Activated CD4-positive, alpha-beta T cell treated with anti-CD3 and anti-CD28 coated beads, Interleukin-2, amount 10 ng/mL, durations not matched to agents 7 days and 5 days (primary cell): ENCODE measurements at regions not wholly inside any gene's neighbourhood (a gene's known extent, or its start where the extent isn't known, plus 50 kb on each side); places are given as distances from the start of the nearest gene placed in this dataset.
"Not testable (repeated sequence)": the region's sequence is repeated elsewhere in the genome, so short reads cannot be mapped to it uniquely, and the experiment has no call there.

Experiments
- CTCF ChIA-PET: fragments of 350-600 bp; sonication (Branson Sonifier 250); formaldehyde crosslinking; loops from one replicate; lab custom pipeline; 2021; ENCODE audit warnings: antibody characterized with exemption; lab: Charles Lee
- POLR2A ChIA-PET: fragments of 350-600 bp; sonication (Branson Sonifier 250); formaldehyde crosslinking; loops from one replicate; lab custom pipeline; 2021; ENCODE audit warnings: antibody characterized with exemption; lab: Charles Lee
- DNase-seq: peaks from one replicate; pipeline ENCODE4 v3.0.0-alpha.2; 2020
- H3K27ac Mint-ChIP-seq: one replicate; pipeline ENCODE4 v1.8.0; 2021; ENCODE audit warnings: mild to moderate bottlenecking, moderate library complexity, mixed read lengths
- H3K27me3 Mint-ChIP-seq: one replicate; pipeline ENCODE4 v1.8.0; 2021; ENCODE audit warnings: mixed read lengths
- H3K36me3 Mint-ChIP-seq: one replicate; pipeline ENCODE4 v1.8.0; 2021; ENCODE audit warnings: low read depth, mixed read lengths
- H3K4me1 Mint-ChIP-seq: one replicate; pipeline ENCODE4 v1.8.0; 2021; ENCODE audit warnings: mixed read lengths
- H3K4me3 Mint-ChIP-seq: one replicate; pipeline ENCODE4 v1.8.0; 2021; ENCODE audit warnings: mild to moderate bottlenecking, moderate library complexity, mixed read lengths
- H3K9me3 Mint-ChIP-seq: one replicate; pipeline ENCODE4 v1.8.0; 2021; ENCODE audit warnings: mixed read lengths

GRCh38 chr14:103267226-103267910 lies 66.7 kb upstream of the EIF5 start:
- peaks cover 49% of the 10 kb centered on the region for H3K27me3 Mint-ChIP-seq
- no peak for DNase-seq
- H3K4me1 Mint-ChIP-seq: no peaks in the 10 kb centered on the region
- H3K36me3 Mint-ChIP-seq: no peaks in the 10 kb centered on the region
- ChIA-PET CTCF (no interaction called here), POLR2A (no interaction called here)
- H3K4me3 Mint-ChIP-seq: no peak overlapping the region
- H3K27ac Mint-ChIP-seq: no peak overlapping the region
- H3K9me3 Mint-ChIP-seq: no peaks in the 10 kb centered on the region

- Mint-ChIP-seq H3K36me3 (peaks cover 2% of the 10 kb centered on the region), H3K27me3 (peaks cover 37% of the 10 kb centered on the region), H3K9me3 (no peaks in the 10 kb centered on the region), H3K27ac (no peak overlapping the region), H3K4me3 (no peak overlapping the region), H3K4me1 (no peaks in the 10 kb centered on the region)
- DNase-seq: no peak
- POLR2A ChIA-PET: no interaction called here
- CTCF ChIA-PET: no interaction called here
These were observed 62.8 kb upstream of the EIF5 start for GRCh38 chr14:103271189-103271588.

GRCh38 chr14:103273145-103273744 lies 60.8 kb upstream of the EIF5 start:
- CTCF ChIA-PET: interaction anchor here (0.6 kb wide), 1 partner anchor 930 kb away, joined by 4 read pairs; no protein-coding TSS in a partner anchor
- peaks cover 4% of the 10 kb centered on the region for H3K9me3 Mint-ChIP-seq

GRCh38 chr14:103273745-103274615 lies 60.1 kb upstream of the EIF5 start:
- ChIA-PET CTCF (interaction anchor here (0.6 kb wide), 1 partner anchor 929 kb away, joined by 4 read pairs; no protein-coding TSS in a partner anchor), POLR2A (no interaction called here)
- Mint-ChIP-seq H3K4me1 (no peaks in the 10 kb centered on the region), H3K27me3 (peaks cover 47% of the 10 kb centered on the region), H3K27ac (no peak overlapping the region), H3K4me3 (no peak overlapping the region), H3K36me3 (peaks cover 3% of the 10 kb centered on the region), H3K9me3 (peaks cover 4% of the 10 kb centered on the region)
- no peak for DNase-seq

More at GRCh38 chr14:103273145-103273744, 60.8 kb upstream of the EIF5 start:
- H3K4me1 Mint-ChIP-seq: no peaks in the 10 kb centered on the region
- POLR2A ChIA-PET: no interaction called here
- H3K36me3 Mint-ChIP-seq: peaks cover 3% of the 10 kb centered on the region
- H3K27me3 Mint-ChIP-seq: peaks cover 46% of the 10 kb centered on the region
- no peak overlapping the region for H3K27ac Mint-ChIP-seq
- H3K4me3 Mint-ChIP-seq: no peak overlapping the region
- DNase-seq: no peak

- Mint-ChIP-seq H3K9me3 (peaks cover 4% of the 10 kb centered on the region), H3K4me3 (no peak overlapping the region), H3K4me1 (peaks cover 3% of the 10 kb centered on the region), H3K27me3 (peaks cover 53% of the 10 kb centered on the region), H3K36me3 (peaks cover 3% of the 10 kb centered on the region), H3K27ac (no peak overlapping the region)
- POLR2A ChIA-PET: no interaction called here
- CTCF ChIA-PET: interaction anchor here (1.6 kb wide), 1 partner anchor 10 kb away, joined by 4 read pairs; no protein-coding TSS in a partner anchor
- no peak for DNase-seq
These were observed 59.0 kb upstream of the EIF5 start for GRCh38 chr14:103275000-103275399.

GRCh38 chr14:103277931-103278330 lies 56.1 kb upstream of the EIF5 start:
- DNase-seq: no peak
- Mint-ChIP-seq H3K36me3 (peaks cover 3% of the 10 kb centered on the region), H3K9me3 (peaks cover 4% of the 10 kb centered on the region), H3K4me1 (peaks cover 3% of the 10 kb centered on the region), H3K27ac (no peak overlapping the region), H3K4me3 (no peak overlapping the region), H3K27me3 (peaks cover 60% of the 10 kb centered on the region)
- ChIA-PET CTCF (interaction anchor here (0.6 kb wide), 1 partner anchor 22 kb away, joined by 3 read pairs; no protein-coding TSS in a partner anchor), POLR2A (no interaction called here)

GRCh38 chr14:103279142-103280025 lies 54.7 kb upstream of the EIF5 start:
- H3K27me3 Mint-ChIP-seq: peaks cover 66% of the 10 kb centered on the region
- H3K36me3 Mint-ChIP-seq: peaks cover 3% of the 10 kb centered on the region
- DNase-seq: no peak
- peaks cover 4% of the 10 kb centered on the region for H3K9me3 Mint-ChIP-seq
- CTCF ChIA-PET: no interaction called here
- no peak overlapping the region for H3K27ac Mint-ChIP-seq
- H3K4me1 Mint-ChIP-seq: peaks cover 3% of the 10 kb centered on the region
- no peak overlapping the region for H3K4me3 Mint-ChIP-seq
- POLR2A ChIA-PET: no interaction called here

- peaks cover 4% of the 10 kb centered on the region for H3K9me3 Mint-ChIP-seq
- H3K27ac Mint-ChIP-seq: no peak overlapping the region
- peaks cover 1% of the 10 kb centered on the region for H3K36me3 Mint-ChIP-seq
- POLR2A ChIA-PET: no interaction called here
- CTCF ChIA-PET: no interaction called here
- no peak overlapping the region for H3K4me3 Mint-ChIP-seq
- peaks cover 3% of the 10 kb centered on the region for H3K4me1 Mint-ChIP-seq
- no peak for DNase-seq
- H3K27me3 Mint-ChIP-seq: peaks cover 64% of the 10 kb centered on the region
These were observed 53.6 kb upstream of the EIF5 start for GRCh38 chr14:103280278-103280928.

- Mint-ChIP-seq H3K4me1 (peaks cover 3% of the 10 kb centered on the region), H3K4me3 (no peak overlapping the region), H3K27ac (no peak overlapping the region), H3K9me3 (peaks cover 4% of the 10 kb centered on the region), H3K36me3 (peaks cover 1% of the 10 kb centered on the region), H3K27me3 (peaks cover 61% of the 10 kb centered on the region)
- DNase-seq: no peak
- ChIA-PET CTCF (no interaction called here), POLR2A (no interaction called here)
These were observed 52.4 kb upstream of the EIF5 start for GRCh38 chr14:103281496-103282231.

GRCh38 chr14:103282309-103282708 lies 51.7 kb upstream of the EIF5 start:
- H3K4me1 Mint-ChIP-seq, POLR2A ChIA-PET, H3K27ac Mint-ChIP-seq, DNase-seq, H3K36me3 Mint-ChIP-seq, H3K4me3 Mint-ChIP-seq, H3K9me3 Mint-ChIP-seq, CTCF ChIA-PET: not testable (repeated sequence)
- H3K27me3 Mint-ChIP-seq: peaks cover 58% of the 10 kb centered on the region

GRCh38 chr14:103282932-103283331 lies 51.1 kb upstream of the EIF5 start:
- ChIA-PET POLR2A (no interaction called here), CTCF (no interaction called here)
- Mint-ChIP-seq H3K27ac (no peak overlapping the region), H3K4me3 (no peak overlapping the region), H3K4me1 (peaks cover 3% of the 10 kb centered on the region), H3K27me3 (peaks cover 55% of the 10 kb centered on the region), H3K36me3 (peaks cover 1% of the 10 kb centered on the region), H3K9me3 (peaks cover 3% of the 10 kb centered on the region)
- DNase-seq: no peak
